ENCODE measurements at regions not wholly inside any gene's neighbourhood (a gene's known extent, or its start where the extent isn't known, plus 50 kb on each side); places are given as distances from the start of the nearest gene placed in this dataset.
"Not testable (repeated sequence)": the region's sequence is repeated elsewhere in the genome, so short reads cannot be mapped to it uniquely, and the experiment has no call there.

DNA sequence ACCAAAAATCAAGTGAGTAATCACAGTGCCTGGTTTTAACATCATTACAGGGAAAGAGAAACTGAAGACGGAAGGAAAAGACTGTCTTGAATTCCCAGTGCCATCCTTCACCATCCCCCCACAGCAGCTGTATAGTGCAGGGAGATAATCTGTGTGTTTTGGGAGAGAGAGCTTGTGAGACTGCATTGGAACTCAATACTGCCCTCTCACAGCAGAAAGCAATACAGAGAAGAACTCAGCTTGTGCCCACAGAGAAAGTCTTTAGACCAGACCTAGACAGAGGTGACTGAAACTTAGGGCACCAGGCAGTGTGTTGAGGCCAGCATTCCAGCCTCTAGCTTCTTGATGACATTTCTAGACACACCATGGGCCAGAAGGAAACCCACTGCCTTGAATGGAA is 754.7 kb upstream of the CDH6 start:
- Histone ChIP-seq H3K4me2 (ENCODE audit: insufficient read depth, low read length) (no peak overlapping the region), H3K36me3 (ENCODE audit: insufficient read depth, low read length) (no peaks in the 10 kb centered on the region), H3K79me2 (ENCODE audit: insufficient read depth, low read length) (no peaks in the 10 kb centered on the region), H3K4me1 (ENCODE audit: insufficient read depth, low read length) (no peaks in the 10 kb centered on the region), H3K9me3 (ENCODE audit: low read depth, low read length) (peaks cover 3% of the 10 kb centered on the region), H3K4me3 (ENCODE audit: insufficient read depth, low read length) (no peak overlapping the region), H3K27me3 (ENCODE audit: insufficient read depth, low read length) (no peaks in the 10 kb centered on the region), H3K27ac (ENCODE audit: low read depth, low read length) (no peak overlapping the region), H4K20me1 (ENCODE audit: insufficient read depth, low read length) (no peaks in the 10 kb centered on the region), H2AFZ (ENCODE audit: low read length) (no peak overlapping the region)
- TF ChIP-seq, protein P1, sequence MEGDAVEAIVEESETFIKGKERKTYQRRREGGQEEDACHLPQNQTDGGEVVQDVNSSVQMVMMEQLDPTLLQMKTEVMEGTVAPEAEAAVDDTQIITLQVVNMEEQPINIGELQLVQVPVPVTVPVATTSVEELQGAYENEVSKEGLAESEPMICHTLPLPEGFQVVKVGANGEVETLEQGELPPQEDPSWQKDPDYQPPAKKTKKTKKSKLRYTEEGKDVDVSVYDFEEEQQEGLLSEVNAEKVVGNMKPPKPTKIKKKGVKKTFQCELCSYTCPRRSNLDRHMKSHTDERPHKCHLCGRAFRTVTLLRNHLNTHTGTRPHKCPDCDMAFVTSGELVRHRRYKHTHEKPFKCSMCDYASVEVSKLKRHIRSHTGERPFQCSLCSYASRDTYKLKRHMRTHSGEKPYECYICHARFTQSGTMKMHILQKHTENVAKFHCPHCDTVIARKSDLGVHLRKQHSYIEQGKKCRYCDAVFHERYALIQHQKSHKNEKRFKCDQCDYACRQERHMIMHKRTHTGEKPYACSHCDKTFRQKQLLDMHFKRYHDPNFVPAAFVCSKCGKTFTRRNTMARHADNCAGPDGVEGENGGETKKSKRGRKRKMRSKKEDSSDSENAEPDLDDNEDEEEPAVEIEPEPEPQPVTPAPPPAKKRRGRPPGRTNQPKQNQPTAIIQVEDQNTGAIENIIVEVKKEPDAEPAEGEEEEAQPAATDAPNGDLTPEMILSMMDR (IDR thresholded peaks at IDR 0.05; ENCODE audit: extremely low read depth, low read depth, low read length): no peak
- DNase-seq (ENCODE audit: insufficient read length, low spot score, missing footprints): no peak

DNA sequence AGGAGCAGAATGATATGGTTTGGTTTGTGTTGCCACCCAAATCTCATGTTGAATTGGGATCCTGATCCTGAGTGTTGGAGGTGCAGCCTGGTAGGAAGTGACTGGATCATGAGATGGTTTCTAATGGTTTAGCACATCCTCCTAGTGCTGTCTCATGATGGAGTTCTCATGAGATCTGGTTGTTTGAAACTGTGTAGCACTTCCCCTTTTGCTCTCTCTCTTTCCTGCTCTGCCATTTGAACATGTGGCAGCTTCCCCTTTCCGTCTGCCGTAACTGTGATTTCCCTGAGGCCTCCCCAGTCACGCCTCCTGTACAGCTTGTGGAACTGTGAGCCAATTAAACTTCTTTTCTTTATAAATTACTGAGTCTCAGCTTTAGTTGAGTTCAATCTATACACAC is 756.8 kb upstream of the CDH6 start:
- Histone ChIP-seq H3K36me3 (ENCODE audit: insufficient read depth, low read length) (no peaks in the 10 kb centered on the region), H3K4me3 (ENCODE audit: insufficient read depth, low read length) (no peak overlapping the region), H3K79me2 (ENCODE audit: insufficient read depth, low read length) (no peaks in the 10 kb centered on the region), H3K27ac (ENCODE audit: low read depth, low read length) (no peak overlapping the region), H3K4me2 (ENCODE audit: insufficient read depth, low read length) (no peak overlapping the region), H3K27me3 (ENCODE audit: insufficient read depth, low read length) (no peaks in the 10 kb centered on the region), H3K4me1 (ENCODE audit: insufficient read depth, low read length) (no peaks in the 10 kb centered on the region), H2AFZ (ENCODE audit: low read length) (no peak overlapping the region), H3K9me3 (ENCODE audit: low read depth, low read length) (peaks cover 3% of the 10 kb centered on the region), H4K20me1 (ENCODE audit: insufficient read depth, low read length) (no peaks in the 10 kb centered on the region)
- DNase-seq (ENCODE audit: insufficient read length, low spot score, missing footprints): no peak
- TF ChIP-seq, protein P1 (IDR thresholded peaks at IDR 0.05; ENCODE audit: extremely low read depth, low read depth, low read length): no peak

DNA sequence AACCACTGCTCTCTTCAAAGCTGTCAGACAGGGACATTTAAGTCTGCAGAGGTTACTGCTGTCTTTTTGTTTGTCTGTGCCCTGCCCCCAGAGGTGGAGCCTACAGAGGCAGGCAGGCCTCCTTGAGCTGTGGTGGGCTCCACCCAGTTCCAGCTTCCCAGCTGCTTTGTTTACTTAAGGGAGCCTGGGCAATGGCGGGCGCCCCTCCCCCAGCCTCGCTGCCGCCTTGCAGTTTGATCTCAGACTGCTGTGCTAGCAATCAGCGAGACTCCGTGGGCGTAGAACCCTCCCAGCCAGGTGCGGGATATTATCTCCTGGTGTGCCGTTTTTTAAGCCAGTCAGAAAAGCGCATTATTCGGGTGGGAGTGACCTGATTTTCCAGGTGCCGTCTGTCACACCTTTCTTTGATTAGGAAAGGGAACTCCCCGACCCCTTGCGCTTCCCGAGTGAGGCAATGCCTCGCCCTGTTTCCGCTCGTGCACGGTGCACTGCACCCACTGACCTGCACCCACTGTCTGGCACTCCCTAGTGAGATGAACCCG is 764.5 kb upstream of the CDH6 start:
- H3K79me2 ChIP-seq (ENCODE audit: insufficient read depth, low read length); H3K9me3 ChIP-seq (ENCODE audit: low read depth, low read length); H3K27ac ChIP-seq (ENCODE audit: low read depth, low read length); H3K4me1 ChIP-seq (ENCODE audit: insufficient read depth, low read length); H3K27me3 ChIP-seq (ENCODE audit: insufficient read depth, low read length); H4K20me1 ChIP-seq (ENCODE audit: insufficient read depth, low read length); H3K4me2 ChIP-seq (ENCODE audit: insufficient read depth, low read length); H3K4me3 ChIP-seq (ENCODE audit: insufficient read depth, low read length); H2AFZ ChIP-seq (ENCODE audit: low read length); DNase-seq (ENCODE audit: insufficient read length, low spot score, missing footprints); H3K36me3 ChIP-seq (ENCODE audit: insufficient read depth, low read length): not testable (repeated sequence)

DNA sequence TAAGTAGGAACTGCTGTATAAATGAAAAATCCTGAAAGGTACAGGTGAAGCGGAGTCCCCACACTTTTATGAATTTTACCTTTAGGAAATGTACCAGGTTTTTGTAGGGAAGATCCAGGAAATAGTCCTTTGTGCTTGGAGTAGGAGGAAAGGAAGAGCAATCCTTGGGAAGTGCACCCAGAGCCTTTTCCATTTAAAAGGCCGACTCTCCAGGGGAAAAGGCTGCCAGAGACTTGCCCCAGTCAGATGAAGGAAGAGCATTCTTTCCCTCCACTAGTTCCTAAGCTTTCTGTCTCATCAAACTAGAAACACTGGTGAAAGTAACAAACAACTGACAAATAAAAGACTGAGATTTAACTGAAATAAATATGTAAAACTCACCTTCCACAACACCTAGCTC is 779.4 kb upstream of the CDH6 start:
- Histone ChIP-seq H3K79me2 (ENCODE audit: insufficient read depth, low read length) (no peaks in the 10 kb centered on the region), H4K20me1 (ENCODE audit: insufficient read depth, low read length) (no peaks in the 10 kb centered on the region), H3K27me3 (ENCODE audit: insufficient read depth, low read length) (no peaks in the 10 kb centered on the region), H2AFZ (ENCODE audit: low read length) (no peak overlapping the region), H3K36me3 (ENCODE audit: insufficient read depth, low read length) (no peaks in the 10 kb centered on the region), H3K4me1 (ENCODE audit: insufficient read depth, low read length) (no peaks in the 10 kb centered on the region), H3K27ac (ENCODE audit: low read depth, low read length) (no peak overlapping the region), H3K9me3 (ENCODE audit: low read depth, low read length) (no peaks in the 10 kb centered on the region), H3K4me2 (ENCODE audit: insufficient read depth, low read length) (no peak overlapping the region), H3K4me3 (ENCODE audit: insufficient read depth, low read length) (no peak overlapping the region)
- DNase-seq (ENCODE audit: insufficient read length, low spot score, missing footprints): no peak
- TF ChIP-seq, protein P1 (IDR thresholded peaks at IDR 0.05; ENCODE audit: extremely low read depth, low read depth, low read length): no peak

Data from osteoblast (primary cell).